Left ventricle myocardium inferior (tissue), 1 donor: ENCODE measurements at regions not wholly inside any gene's neighbourhood (a gene's known extent, or its start where the extent isn't known, plus 50 kb on each side); places are given as distances from the start of the nearest gene placed in this dataset.
"Not testable (repeated sequence)": the region's sequence is repeated elsewhere in the genome, so short reads cannot be mapped to it uniquely, and the experiment has no call there.

Experiments
- DNase-seq: peaks from one replicate; pipeline ENCODE4 v3.0.0-alpha.2; 2020
- H3K27ac ChIP-seq: fragments of 200-600 bp; replicated peaks from 2 replicates; pipeline ENCODE4 v1.8.0; 2021
- H3K27me3 ChIP-seq: fragments of 200-600 bp; 2 replicates; pipeline ENCODE4 v1.8.0; 2021; ENCODE audit warnings: low read depth
- H3K36me3 ChIP-seq: fragments of 200-600 bp; 2 replicates; pipeline ENCODE4 v1.8.0; 2021
- H3K4me1 ChIP-seq: fragments of 200-600 bp; 2 replicates; pipeline ENCODE4 v1.8.0; 2021
- H3K4me3 ChIP-seq: fragments of 200-600 bp; 2 replicates; pipeline ENCODE4 v1.8.0; 2021; ENCODE audit warnings: mild to moderate bottlenecking, moderate library complexity
- H3K9me3 ChIP-seq: fragments of 200-600 bp; replicated peaks from 2 replicates; pipeline ENCODE4 v1.8.0; 2021
- CTCF ChIP-seq: fragments of 200-600 bp; IDR thresholded peaks from 2 replicates; pipeline ENCODE4 v1.8.0; 2021; ENCODE audit warnings: antibody characterized with exemption, mild to moderate bottlenecking, borderline replicate concordance
- intact Hi-C: fragments of 100-400 bp; cut with micrococcal nuclease; formaldehyde crosslinking; loops from one replicate; pipeline ENCODE4 v1.11.0; 2022
- donor health status: DM: no; HTN: yes; CAD: no; lungs with severe emphysema.

- Histone ChIP-seq H3K36me3 (no peaks in the 10 kb centered on the region), H3K27ac (no peak overlapping the region), H3K9me3 (no peaks in the 10 kb centered on the region), H3K27me3 (no peaks in the 10 kb centered on the region), H3K4me1 (no peaks in the 10 kb centered on the region), H3K4me3 (no peak overlapping the region)
- no peak for DNase-seq
- no peak for TF ChIP-seq CTCF
- intact Hi-C loops, result no loop called here
These were observed 84.5 kb upstream of the PCDH20 start for GRCh38 chr13:61500176-61500575.

GRCh38 chr13:61495648-61496047 is 80.0 kb upstream of the PCDH20 start:
- TF ChIP-seq CTCF, result no peak
- no peaks in the 10 kb centered on the region for H3K9me3 ChIP-seq
- H3K27ac ChIP-seq, result no peak overlapping the region
- DNase-seq, result no peak
- H3K4me1 ChIP-seq, result no peaks in the 10 kb centered on the region
- no peak overlapping the region for H3K4me3 ChIP-seq
- H3K27me3 ChIP-seq, result no peaks in the 10 kb centered on the region
- intact Hi-C loops, result no loop called here
- H3K36me3 ChIP-seq, result no peaks in the 10 kb centered on the region

GRCh38 chr13:61493556-61493955 is 77.9 kb upstream of the PCDH20 start:
- H3K4me3 ChIP-seq, H3K4me1 ChIP-seq, DNase-seq, H3K27me3 ChIP-seq, H3K27ac ChIP-seq, H3K36me3 ChIP-seq, intact Hi-C loops, H3K9me3 ChIP-seq: not testable (repeated sequence)

- Histone ChIP-seq H3K36me3 (no peaks in the 10 kb centered on the region), H3K27ac (no peak overlapping the region), H3K4me3 (no peak overlapping the region), H3K9me3 (no peaks in the 10 kb centered on the region), H3K4me1 (no peaks in the 10 kb centered on the region), H3K27me3 (no peaks in the 10 kb centered on the region)
- DNase-seq, result no peak
- intact Hi-C loops, result no loop called here
- TF ChIP-seq CTCF, result no peak
These were observed 70.8 kb upstream of the PCDH20 start for GRCh38 chr13:61486496-61486895.

- Histone ChIP-seq H3K27me3 (no peaks in the 10 kb centered on the region), H3K4me1 (no peaks in the 10 kb centered on the region), H3K36me3 (no peaks in the 10 kb centered on the region), H3K27ac (no peak overlapping the region), H3K9me3 (no peaks in the 10 kb centered on the region), H3K4me3 (no peak overlapping the region)
- intact Hi-C loops, result no loop called here
- TF ChIP-seq CTCF, result no peak
- no peak for DNase-seq
These were observed 69.6 kb upstream of the PCDH20 start for GRCh38 chr13:61485128-61485765.

- Histone ChIP-seq H3K4me1 (no peaks in the 10 kb centered on the region), H3K27ac (no peak overlapping the region), H3K36me3 (no peaks in the 10 kb centered on the region), H3K27me3 (no peaks in the 10 kb centered on the region), H3K4me3 (no peak overlapping the region), H3K9me3 (peaks cover 14% of the 10 kb centered on the region)
- TF ChIP-seq CTCF, result no peak
- intact Hi-C loops, result no loop called here
- no peak for DNase-seq
These were observed 62.0 kb upstream of the PCDH20 start for GRCh38 chr13:61477619-61478018.
